ENCODE measurements at regions not wholly inside any gene's neighbourhood (a gene's known extent, or its start where the extent isn't known, plus 50 kb on each side); places are given as distances from the start of the nearest gene placed in this dataset.

DNA sequence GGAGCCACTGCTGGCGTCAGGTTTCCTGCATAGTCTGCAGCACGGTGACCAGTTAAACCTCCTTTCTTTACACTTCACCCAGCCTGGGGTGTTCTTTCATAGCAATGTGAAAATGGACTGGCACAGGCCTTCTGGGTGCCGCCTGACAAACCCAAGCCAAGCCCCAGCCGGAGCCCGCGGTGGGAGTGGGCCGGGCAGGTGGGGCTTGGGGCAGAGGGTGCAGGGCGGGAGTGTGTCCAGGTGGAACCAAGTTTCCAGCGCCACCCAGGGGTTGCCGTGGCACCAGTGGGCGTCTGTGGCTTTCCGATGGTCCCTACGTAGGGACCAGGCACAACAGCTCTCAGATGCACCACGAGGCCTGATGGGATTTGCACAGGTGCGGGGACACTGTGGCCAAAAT is 75.8 kb downstream of the RTP5 start:
- no peak overlapping the region for H3K4me3 ChIP-seq (ENCODE audit: low read length)
- no peaks in the 10 kb centered on the region for H3K27me3 ChIP-seq (ENCODE audit: insufficient read depth, low read length, poor library complexity)
- no peaks in the 10 kb centered on the region for H3K36me3 ChIP-seq (ENCODE audit: control insufficient read depth, insufficient read depth, low read length)
- no peak overlapping the region for H3K56ac ChIP-seq (ENCODE audit: low read length)
- H3K4me2 ChIP-seq (ENCODE audit: low read length), result no peak overlapping the region
- no peak overlapping the region for H3K27ac ChIP-seq (ENCODE audit: low read depth, low read length)
- H3K4ac ChIP-seq (ENCODE audit: low read depth, low read length), result no peak overlapping the region
- DNase-seq, result no peak
- no peaks in the 10 kb centered on the region for H3K4me1 ChIP-seq (ENCODE audit: control insufficient read depth, low read depth, low read length)
- no peaks in the 10 kb centered on the region for H3K79me1 ChIP-seq (ENCODE audit: low read length)
- no peak overlapping the region for H4K8ac ChIP-seq (ENCODE audit: low read depth, low read length)
- H3K23ac ChIP-seq (ENCODE audit: low read length), result no peak overlapping the region
- no peak overlapping the region for H2BK120ac ChIP-seq (ENCODE audit: low read depth, low read length)
- H3K79me2 ChIP-seq (ENCODE audit: control insufficient read depth, insufficient read depth, low read length), result no peaks in the 10 kb centered on the region
- H4K5ac ChIP-seq (ENCODE audit: low read length), result no peak overlapping the region
- whole genome bisulfite sequencing (ENCODE audit: extremely low coverage, insufficient coverage, low lambda C conversion rate), result no CpG with 5 or more reads among the region's 15 CpGs
- H2AK5ac ChIP-seq (ENCODE audit: low read length), result no peak overlapping the region
- no peak overlapping the region for H3K18ac ChIP-seq (ENCODE audit: low read length)
- no peak overlapping the region for H2BK15ac ChIP-seq (replicated peaks; ENCODE audit: low read depth)
- no peak overlapping the region for H2BK5ac ChIP-seq (ENCODE audit: low read length)
- no peak overlapping the region for H3K9ac ChIP-seq (ENCODE audit: low read length)

DNA sequence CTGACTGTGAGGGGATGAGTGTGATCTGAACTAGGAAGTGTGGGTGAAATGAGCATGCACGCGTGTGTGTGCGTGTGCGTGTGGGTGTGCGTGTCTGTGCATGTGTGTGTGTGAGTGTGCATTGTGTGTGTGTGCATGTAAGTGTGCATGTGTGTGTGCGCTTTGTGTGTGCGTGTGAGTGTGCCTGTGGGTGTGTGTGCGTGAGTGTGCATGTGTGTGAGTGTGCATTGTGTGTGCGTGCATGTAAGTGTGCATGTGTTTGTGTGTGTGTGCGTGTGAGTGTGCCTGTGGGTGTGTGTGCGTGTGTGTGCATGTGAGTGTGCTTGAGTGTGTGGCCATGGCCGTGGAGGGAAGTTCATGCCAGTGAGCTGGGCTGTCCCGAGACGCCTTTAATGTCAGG is 76.3 kb downstream of the RTP5 start:
- Histone ChIP-seq H4K8ac (ENCODE audit: low read depth, low read length) (no peak overlapping the region), H3K4me2 (ENCODE audit: low read length) (no peak overlapping the region), H3K79me1 (ENCODE audit: low read length) (no peaks in the 10 kb centered on the region), H3K27me3 (ENCODE audit: insufficient read depth, low read length, poor library complexity) (no peaks in the 10 kb centered on the region), H3K4me3 (ENCODE audit: low read length) (no peak overlapping the region), H2BK120ac (ENCODE audit: low read depth, low read length) (no peak overlapping the region), H2AK5ac (ENCODE audit: low read length) (no peak overlapping the region), H2BK5ac (ENCODE audit: low read length) (no peak overlapping the region), H3K27ac (ENCODE audit: low read depth, low read length) (no peak overlapping the region), H3K9ac (ENCODE audit: low read length) (no peak overlapping the region), H3K36me3 (ENCODE audit: control insufficient read depth, insufficient read depth, low read length) (no peaks in the 10 kb centered on the region), H2BK15ac (replicated peaks; ENCODE audit: low read depth) (no peak overlapping the region), H3K56ac (ENCODE audit: low read length) (no peak overlapping the region), H3K4ac (ENCODE audit: low read depth, low read length) (no peak overlapping the region), H3K23ac (ENCODE audit: low read length) (no peak overlapping the region), H4K5ac (ENCODE audit: low read length) (no peak overlapping the region), H3K79me2 (ENCODE audit: control insufficient read depth, insufficient read depth, low read length) (no peaks in the 10 kb centered on the region), H3K18ac (ENCODE audit: low read length) (no peak overlapping the region), H3K4me1 (ENCODE audit: control insufficient read depth, low read depth, low read length) (no peaks in the 10 kb centered on the region)
- WGBS (ENCODE audit: extremely low coverage, insufficient coverage, low lambda C conversion rate), result no CpG with 5 or more reads among the region's 14 CpGs
- no peak for DNase-seq

DNA sequence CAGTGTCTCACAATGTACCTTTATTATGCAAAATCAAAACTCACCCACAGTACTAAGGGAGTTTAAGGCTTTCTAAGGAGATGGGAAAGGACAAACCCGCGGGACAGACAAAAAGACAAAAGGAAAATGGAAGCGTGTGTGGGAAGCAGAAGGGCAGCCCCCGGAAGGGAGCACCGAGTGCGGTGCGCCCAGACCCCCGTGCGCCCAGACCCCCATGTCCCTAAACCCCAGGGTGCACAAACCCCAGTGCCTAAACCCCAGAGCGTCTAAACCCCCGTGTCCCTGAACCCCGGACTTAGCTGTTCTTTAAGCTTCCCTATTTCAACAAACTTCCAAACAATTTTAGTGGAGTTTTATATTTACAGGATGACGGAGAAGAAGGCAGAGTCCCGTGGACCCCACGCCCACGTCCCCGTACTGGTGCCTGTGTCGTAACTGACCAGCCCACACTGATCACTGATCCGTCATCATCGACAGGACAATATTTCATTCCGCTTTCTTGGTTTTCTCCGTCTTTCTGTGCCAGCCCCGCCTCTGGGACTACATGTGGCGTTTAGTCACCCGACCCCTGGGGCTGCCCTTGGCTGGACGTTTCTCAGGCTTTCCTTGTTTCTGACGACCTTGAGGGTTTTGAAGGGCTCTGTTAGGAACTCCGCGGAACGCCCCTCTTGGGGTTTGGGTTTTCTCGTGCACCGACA is 76.9 kb downstream of the RTP5 start:
- no peak for DNase-seq

DNA sequence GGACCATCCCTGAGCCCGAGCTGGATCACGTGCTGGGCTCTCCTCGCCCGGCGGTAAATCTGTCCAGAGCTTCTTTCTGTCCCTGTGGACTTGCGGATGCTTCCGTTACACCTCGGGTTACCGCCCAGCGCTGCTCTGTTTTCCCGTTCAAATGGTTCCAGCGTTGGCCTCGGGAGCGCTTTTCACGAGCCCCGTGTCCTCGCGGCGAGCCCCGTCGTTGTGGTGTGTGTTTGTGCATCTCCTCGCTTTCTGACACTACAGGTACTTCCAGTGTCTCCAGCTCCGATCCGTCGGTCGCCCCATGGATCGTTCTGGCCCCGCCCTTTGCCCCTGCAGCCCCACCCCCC is 77.4 kb downstream of the RTP5 start:
- H3K56ac ChIP-seq (ENCODE audit: low read length), result no peak overlapping the region
- no peak overlapping the region for H3K18ac ChIP-seq (ENCODE audit: low read length)
- H2BK5ac ChIP-seq (ENCODE audit: low read length), result no peak overlapping the region
- H2AK5ac ChIP-seq (ENCODE audit: low read length), result no peak overlapping the region
- H2BK15ac ChIP-seq (replicated peaks; ENCODE audit: low read depth), result no peak overlapping the region
- H3K36me3 ChIP-seq (ENCODE audit: control insufficient read depth, insufficient read depth, low read length), result no peaks in the 10 kb centered on the region
- no peak overlapping the region for H4K5ac ChIP-seq (ENCODE audit: low read length)
- H3K23ac ChIP-seq (ENCODE audit: low read length), result no peak overlapping the region
- H3K79me2 ChIP-seq (ENCODE audit: control insufficient read depth, insufficient read depth, low read length), result no peaks in the 10 kb centered on the region
- H4K8ac ChIP-seq (ENCODE audit: low read depth, low read length), result no peak overlapping the region
- H3K4me2 ChIP-seq (ENCODE audit: low read length), result no peak overlapping the region
- H3K27me3 ChIP-seq (ENCODE audit: insufficient read depth, low read length, poor library complexity), result no peaks in the 10 kb centered on the region
- H3K4me3 ChIP-seq (ENCODE audit: low read length), result no peak overlapping the region
- no CpG with 5 or more reads among the region's 28 CpGs for WGBS (ENCODE audit: extremely low coverage, insufficient coverage, low lambda C conversion rate)
- H3K79me1 ChIP-seq (ENCODE audit: low read length), result no peaks in the 10 kb centered on the region
- no peak overlapping the region for H3K9ac ChIP-seq (ENCODE audit: low read length)
- H2BK120ac ChIP-seq (ENCODE audit: low read depth, low read length), result no peak overlapping the region
- no peak overlapping the region for H3K4ac ChIP-seq (ENCODE audit: low read depth, low read length)
- H3K4me1 ChIP-seq (ENCODE audit: control insufficient read depth, low read depth, low read length), result no peaks in the 10 kb centered on the region
- H3K27ac ChIP-seq (ENCODE audit: low read depth, low read length), result no peak overlapping the region
- DNase-seq, result no peak

More for the DNA sequence above, 76.9 kb downstream of the RTP5 start:
- H4K5ac ChIP-seq (ENCODE audit: low read length), result no peak overlapping the region
- H2BK120ac ChIP-seq (ENCODE audit: low read depth, low read length), result no peak overlapping the region
- no peak overlapping the region for H2BK5ac ChIP-seq (ENCODE audit: low read length)
- no peaks in the 10 kb centered on the region for H3K4me1 ChIP-seq (ENCODE audit: control insufficient read depth, low read depth, low read length)
- WGBS (ENCODE audit: extremely low coverage, insufficient coverage, low lambda C conversion rate), result no CpG with 5 or more reads among the region's 32 CpGs
- no peak overlapping the region for H3K18ac ChIP-seq (ENCODE audit: low read length)
- H3K9ac ChIP-seq (ENCODE audit: low read length), result no peak overlapping the region
- no peak overlapping the region for H3K23ac ChIP-seq (ENCODE audit: low read length)
- no peak overlapping the region for H4K8ac ChIP-seq (ENCODE audit: low read depth, low read length)
- H3K79me1 ChIP-seq (ENCODE audit: low read length), result no peaks in the 10 kb centered on the region
- no peak overlapping the region for H3K27ac ChIP-seq (ENCODE audit: low read depth, low read length)
- H3K79me2 ChIP-seq (ENCODE audit: control insufficient read depth, insufficient read depth, low read length), result no peaks in the 10 kb centered on the region
- H3K4me3 ChIP-seq (ENCODE audit: low read length), result no peak overlapping the region
- H3K56ac ChIP-seq (ENCODE audit: low read length), result no peak overlapping the region
- no peak overlapping the region for H2BK15ac ChIP-seq (replicated peaks; ENCODE audit: low read depth)
- H3K4me2 ChIP-seq (ENCODE audit: low read length), result no peak overlapping the region
- H2AK5ac ChIP-seq (ENCODE audit: low read length), result no peak overlapping the region
- no peak overlapping the region for H3K4ac ChIP-seq (ENCODE audit: low read depth, low read length)
- no peaks in the 10 kb centered on the region for H3K36me3 ChIP-seq (ENCODE audit: control insufficient read depth, insufficient read depth, low read length)
- H3K27me3 ChIP-seq (ENCODE audit: insufficient read depth, low read length, poor library complexity), result no peaks in the 10 kb centered on the region

DNA sequence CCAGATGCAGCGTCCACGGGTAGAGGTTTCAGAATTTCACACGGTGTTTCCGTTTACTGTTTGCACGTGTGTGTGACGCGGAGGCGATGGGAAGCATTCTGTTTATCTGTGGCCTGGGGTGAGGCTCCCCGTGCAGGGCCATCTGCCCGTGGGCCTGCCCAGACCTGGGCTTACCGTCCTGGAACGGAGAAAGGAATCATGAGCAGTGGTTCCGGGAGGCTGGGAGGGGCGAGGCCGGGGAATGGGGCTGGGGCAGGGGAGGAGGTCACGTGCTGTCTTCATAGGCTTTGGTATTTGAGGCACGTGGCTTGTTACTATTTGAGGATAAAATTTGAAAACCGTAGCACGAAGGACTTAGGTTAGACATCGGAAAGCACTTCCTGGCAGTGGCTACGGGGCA is 77.9 kb downstream of the RTP5 start:
- no peak overlapping the region for H3K27ac ChIP-seq (ENCODE audit: low read depth, low read length)
- H4K5ac ChIP-seq (ENCODE audit: low read length), result no peak overlapping the region
- WGBS (ENCODE audit: extremely low coverage, insufficient coverage, low lambda C conversion rate), result no CpG with 5 or more reads among the region's 21 CpGs
- H2AK5ac ChIP-seq (ENCODE audit: low read length), result no peak overlapping the region
- no peaks in the 10 kb centered on the region for H3K4me1 ChIP-seq (ENCODE audit: control insufficient read depth, low read depth, low read length)
- no peak overlapping the region for H2BK5ac ChIP-seq (ENCODE audit: low read length)
- H3K36me3 ChIP-seq (ENCODE audit: control insufficient read depth, insufficient read depth, low read length), result no peaks in the 10 kb centered on the region
- no peak for DNase-seq
- no peak overlapping the region for H3K56ac ChIP-seq (ENCODE audit: low read length)
- no peak overlapping the region for H3K4me2 ChIP-seq (ENCODE audit: low read length)
- H3K4me3 ChIP-seq (ENCODE audit: low read length), result no peak overlapping the region
- no peaks in the 10 kb centered on the region for H3K79me1 ChIP-seq (ENCODE audit: low read length)
- H2BK15ac ChIP-seq (replicated peaks; ENCODE audit: low read depth), result no peak overlapping the region
- no peak overlapping the region for H3K4ac ChIP-seq (ENCODE audit: low read depth, low read length)
- no peak overlapping the region for H3K9ac ChIP-seq (ENCODE audit: low read length)
- H3K18ac ChIP-seq (ENCODE audit: low read length), result no peak overlapping the region
- no peak overlapping the region for H4K8ac ChIP-seq (ENCODE audit: low read depth, low read length)
- H3K79me2 ChIP-seq (ENCODE audit: control insufficient read depth, insufficient read depth, low read length), result no peaks in the 10 kb centered on the region
- no peak overlapping the region for H3K23ac ChIP-seq (ENCODE audit: low read length)
- no peak overlapping the region for H2BK120ac ChIP-seq (ENCODE audit: low read depth, low read length)
- no peaks in the 10 kb centered on the region for H3K27me3 ChIP-seq (ENCODE audit: insufficient read depth, low read length, poor library complexity)

DNA sequence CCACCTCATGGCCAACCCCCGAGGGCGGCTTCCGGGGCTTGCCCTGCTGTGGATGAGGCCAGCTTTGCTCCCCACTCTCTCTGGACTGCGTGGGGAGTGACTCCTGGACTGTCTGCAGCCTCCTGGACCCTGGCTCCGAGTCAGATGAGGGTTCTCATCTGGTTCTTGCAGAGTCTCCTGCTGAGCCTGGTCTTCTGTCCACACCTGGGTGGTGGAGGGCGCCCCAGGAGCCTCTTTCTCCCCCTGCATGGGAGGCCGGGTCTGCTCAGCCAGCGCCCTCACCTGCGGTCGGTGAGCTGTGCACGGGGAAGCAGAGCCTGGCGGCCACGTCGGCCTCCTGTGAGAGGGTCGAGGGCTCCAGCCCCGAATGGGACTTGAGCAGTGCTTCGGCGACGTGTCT is 78.3 kb downstream of the RTP5 start:
- Histone ChIP-seq H2AK5ac (ENCODE audit: low read length) (no peak overlapping the region), H3K9ac (ENCODE audit: low read length) (no peak overlapping the region), H2BK15ac (replicated peaks; ENCODE audit: low read depth) (no peak overlapping the region), H3K4me3 (ENCODE audit: low read length) (no peak overlapping the region), H3K23ac (ENCODE audit: low read length) (no peak overlapping the region), H2BK120ac (ENCODE audit: low read depth, low read length) (no peak overlapping the region), H3K4me1 (ENCODE audit: control insufficient read depth, low read depth, low read length) (no peaks in the 10 kb centered on the region), H3K4ac (ENCODE audit: low read depth, low read length) (no peak overlapping the region), H3K27ac (ENCODE audit: low read depth, low read length) (no peak overlapping the region), H3K18ac (ENCODE audit: low read length) (no peak overlapping the region), H3K56ac (ENCODE audit: low read length) (no peak overlapping the region), H3K79me1 (ENCODE audit: low read length) (no peaks in the 10 kb centered on the region), H3K4me2 (ENCODE audit: low read length) (no peak overlapping the region), H2BK5ac (ENCODE audit: low read length) (no peak overlapping the region), H3K36me3 (ENCODE audit: control insufficient read depth, insufficient read depth, low read length) (no peaks in the 10 kb centered on the region), H3K79me2 (ENCODE audit: control insufficient read depth, insufficient read depth, low read length) (no peaks in the 10 kb centered on the region), H4K8ac (ENCODE audit: low read depth, low read length) (no peak overlapping the region), H3K27me3 (ENCODE audit: insufficient read depth, low read length, poor library complexity) (no peaks in the 10 kb centered on the region), H4K5ac (ENCODE audit: low read length) (no peak overlapping the region)
- no CpG with 5 or more reads among the region's 19 CpGs for WGBS (ENCODE audit: extremely low coverage, insufficient coverage, low lambda C conversion rate)
- no peak for DNase-seq

Data from mesendoderm (in vitro differentiated cells).